OCI-LY1 (cell line): ENCODE measurements at regions not wholly inside any gene's neighbourhood (a gene's known extent, or its start where the extent isn't known, plus 50 kb on each side); places are given as distances from the start of the nearest gene placed in this dataset.

Experiments used
- EZH2 ChIP-seq: fragments of 200-600 bp; sonication (generic), shearing (Covaris generic); IDR thresholded peaks from 2 replicates; pipeline ENCODE4 v1.8.0; 2017; ENCODE audit warnings: borderline replicate concordance, mixed run types, mild to moderate bottlenecking, antibody characterized with exemption, low read length, moderate library complexity, mixed read lengths
- TF ChIP-seq, protein P1 (sequence below): fragments of 200-600 bp; sonication (generic), shearing (Covaris generic); IDR thresholded peaks from 2 replicates; pipeline ENCODE4 v1.5.1; 2017; ENCODE audit warnings: mild to moderate bottlenecking, antibody characterized with exemption, low read length, moderate library complexity, mixed read lengths

DNA sequence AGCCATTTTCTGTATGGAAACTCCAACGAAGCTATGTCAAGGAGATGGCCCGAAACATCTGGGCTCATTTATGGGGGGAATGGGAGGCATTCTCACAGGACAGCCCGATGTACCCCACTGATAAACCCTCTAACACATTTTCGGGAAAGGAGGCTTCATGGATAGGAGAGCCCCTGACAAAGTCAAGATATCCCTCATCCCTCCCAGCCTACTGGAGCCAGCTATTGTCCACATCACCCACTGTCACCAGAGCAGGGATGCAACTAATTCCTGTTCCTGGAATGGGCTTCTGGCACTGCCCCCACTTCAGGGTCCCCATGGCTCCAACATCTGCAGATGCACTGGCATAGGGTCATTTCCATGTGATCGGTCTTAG, 98.2 kb upstream of the BMPER start:
- TF ChIP-seq, protein P1, sequence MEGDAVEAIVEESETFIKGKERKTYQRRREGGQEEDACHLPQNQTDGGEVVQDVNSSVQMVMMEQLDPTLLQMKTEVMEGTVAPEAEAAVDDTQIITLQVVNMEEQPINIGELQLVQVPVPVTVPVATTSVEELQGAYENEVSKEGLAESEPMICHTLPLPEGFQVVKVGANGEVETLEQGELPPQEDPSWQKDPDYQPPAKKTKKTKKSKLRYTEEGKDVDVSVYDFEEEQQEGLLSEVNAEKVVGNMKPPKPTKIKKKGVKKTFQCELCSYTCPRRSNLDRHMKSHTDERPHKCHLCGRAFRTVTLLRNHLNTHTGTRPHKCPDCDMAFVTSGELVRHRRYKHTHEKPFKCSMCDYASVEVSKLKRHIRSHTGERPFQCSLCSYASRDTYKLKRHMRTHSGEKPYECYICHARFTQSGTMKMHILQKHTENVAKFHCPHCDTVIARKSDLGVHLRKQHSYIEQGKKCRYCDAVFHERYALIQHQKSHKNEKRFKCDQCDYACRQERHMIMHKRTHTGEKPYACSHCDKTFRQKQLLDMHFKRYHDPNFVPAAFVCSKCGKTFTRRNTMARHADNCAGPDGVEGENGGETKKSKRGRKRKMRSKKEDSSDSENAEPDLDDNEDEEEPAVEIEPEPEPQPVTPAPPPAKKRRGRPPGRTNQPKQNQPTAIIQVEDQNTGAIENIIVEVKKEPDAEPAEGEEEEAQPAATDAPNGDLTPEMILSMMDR = no peak
- no peak for TF ChIP-seq EZH2
